ENCODE measurements at regions not wholly inside any gene's neighbourhood (a gene's known extent, or its start where the extent isn't known, plus 50 kb on each side); places are given as distances from the start of the nearest gene placed in this dataset.

DNA sequence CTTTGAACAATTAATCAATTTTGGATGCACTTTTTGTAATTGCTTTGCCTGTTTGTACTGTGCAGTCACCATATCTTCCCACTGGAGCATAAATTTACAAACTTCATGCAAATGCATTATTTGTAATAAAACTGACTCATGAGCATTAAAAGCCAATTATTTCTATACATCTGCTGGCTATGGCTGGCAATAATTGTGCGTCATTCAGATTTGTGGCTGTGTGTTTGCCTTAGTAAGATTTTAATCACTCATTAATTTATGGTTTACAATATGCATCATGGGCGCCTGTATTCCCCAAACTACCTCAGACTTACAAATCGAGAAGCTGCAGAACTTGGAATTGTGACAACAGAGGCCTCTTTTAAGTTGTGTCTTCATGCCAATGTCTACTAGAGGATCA is 132.4 kb upstream of the TRIB2 start:
- no peaks in the 10 kb centered on the region for H3K27me3 ChIP-seq (ENCODE audit: insufficient read depth, poor library complexity, severe bottlenecking)
- H3K36me3 ChIP-seq (ENCODE audit: low read depth) = no peaks in the 10 kb centered on the region
- TF ChIP-seq, protein P1, sequence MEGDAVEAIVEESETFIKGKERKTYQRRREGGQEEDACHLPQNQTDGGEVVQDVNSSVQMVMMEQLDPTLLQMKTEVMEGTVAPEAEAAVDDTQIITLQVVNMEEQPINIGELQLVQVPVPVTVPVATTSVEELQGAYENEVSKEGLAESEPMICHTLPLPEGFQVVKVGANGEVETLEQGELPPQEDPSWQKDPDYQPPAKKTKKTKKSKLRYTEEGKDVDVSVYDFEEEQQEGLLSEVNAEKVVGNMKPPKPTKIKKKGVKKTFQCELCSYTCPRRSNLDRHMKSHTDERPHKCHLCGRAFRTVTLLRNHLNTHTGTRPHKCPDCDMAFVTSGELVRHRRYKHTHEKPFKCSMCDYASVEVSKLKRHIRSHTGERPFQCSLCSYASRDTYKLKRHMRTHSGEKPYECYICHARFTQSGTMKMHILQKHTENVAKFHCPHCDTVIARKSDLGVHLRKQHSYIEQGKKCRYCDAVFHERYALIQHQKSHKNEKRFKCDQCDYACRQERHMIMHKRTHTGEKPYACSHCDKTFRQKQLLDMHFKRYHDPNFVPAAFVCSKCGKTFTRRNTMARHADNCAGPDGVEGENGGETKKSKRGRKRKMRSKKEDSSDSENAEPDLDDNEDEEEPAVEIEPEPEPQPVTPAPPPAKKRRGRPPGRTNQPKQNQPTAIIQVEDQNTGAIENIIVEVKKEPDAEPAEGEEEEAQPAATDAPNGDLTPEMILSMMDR (IDR thresholded peaks at IDR 0.05; ENCODE audit: poor library complexity, severe bottlenecking) = no peak
- no peak for ATAC-seq (ENCODE audit: low read depth)
- H3K27ac ChIP-seq (ENCODE audit: poor library complexity, severe bottlenecking) = no peak overlapping the region
- no peaks in the 10 kb centered on the region for H3K9me3 ChIP-seq (ENCODE audit: severe bottlenecking)
- peaks cover 13% of the 10 kb centered on the region for H3K4me1 ChIP-seq (ENCODE audit: insufficient read depth, poor library complexity, severe bottlenecking)
- DNase-seq (ENCODE audit: low spot score) = no peak
- no peak overlapping the region for H3K4me3 ChIP-seq (ENCODE audit: severe bottlenecking)

DNA sequence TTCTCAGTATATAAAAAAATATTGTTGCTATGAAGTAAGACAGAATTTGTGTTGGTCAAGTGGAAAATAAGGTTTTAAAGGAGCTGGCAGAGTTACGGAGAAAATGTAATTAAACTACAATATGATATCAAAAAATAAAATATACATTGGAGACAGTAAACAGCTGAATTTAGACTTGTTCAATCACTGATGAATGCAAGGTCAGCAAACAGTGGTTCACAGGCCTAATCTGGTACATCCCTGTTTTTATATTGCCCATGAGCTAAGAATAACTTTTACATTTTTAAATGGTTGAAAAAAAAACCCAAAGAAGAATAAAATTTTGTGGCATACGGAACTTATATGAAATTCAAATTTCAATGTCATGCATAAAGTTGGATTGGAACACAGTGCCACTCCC is 131.0 kb upstream of the TRIB2 start:
- Histone ChIP-seq H3K27me3 (ENCODE audit: insufficient read depth, poor library complexity, severe bottlenecking) (no peaks in the 10 kb centered on the region), H3K36me3 (ENCODE audit: low read depth) (no peaks in the 10 kb centered on the region), H3K4me3 (ENCODE audit: severe bottlenecking) (no peak overlapping the region), H3K4me1 (ENCODE audit: insufficient read depth, poor library complexity, severe bottlenecking) (peaks cover 13% of the 10 kb centered on the region), H3K27ac (ENCODE audit: poor library complexity, severe bottlenecking) (no peak overlapping the region), H3K9me3 (ENCODE audit: severe bottlenecking) (no peaks in the 10 kb centered on the region)
- TF ChIP-seq, protein P1 (IDR thresholded peaks at IDR 0.05; ENCODE audit: poor library complexity, severe bottlenecking) = no peak
- DNase-seq (ENCODE audit: low spot score) (no peak), ATAC-seq (ENCODE audit: low read depth) (no peak)

DNA sequence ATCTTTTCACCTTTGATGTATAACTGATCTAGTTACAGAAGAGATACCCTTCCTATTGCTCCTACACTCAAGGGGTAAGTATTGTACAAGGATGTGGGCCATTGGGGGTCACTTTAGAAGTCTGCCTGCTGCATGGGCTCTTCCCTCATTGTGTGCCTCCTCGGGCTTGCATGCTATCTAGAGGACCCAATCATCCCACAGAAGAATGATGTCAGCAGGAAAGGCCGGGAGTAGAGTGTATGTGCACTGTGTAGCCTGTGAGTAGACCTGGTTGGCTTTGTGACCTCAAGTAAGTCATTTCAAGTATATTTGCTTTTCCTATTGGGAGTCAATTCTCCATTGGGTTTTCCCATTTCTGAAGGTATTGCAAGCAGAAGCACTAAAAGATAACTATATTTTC is 129.5 kb upstream of the TRIB2 start:
- ATAC-seq (ENCODE audit: low read depth) (no peak), DNase-seq (ENCODE audit: low spot score) (no peak)
- H3K27me3 ChIP-seq (ENCODE audit: insufficient read depth, poor library complexity, severe bottlenecking) = no peaks in the 10 kb centered on the region
- no peak overlapping the region for H3K27ac ChIP-seq (ENCODE audit: poor library complexity, severe bottlenecking)
- H3K9me3 ChIP-seq (ENCODE audit: severe bottlenecking) = no peaks in the 10 kb centered on the region
- H3K4me1 ChIP-seq (ENCODE audit: insufficient read depth, poor library complexity, severe bottlenecking) = peaks cover 13% of the 10 kb centered on the region
- H3K36me3 ChIP-seq (ENCODE audit: low read depth) = no peaks in the 10 kb centered on the region
- TF ChIP-seq, protein P1 (IDR thresholded peaks at IDR 0.05; ENCODE audit: poor library complexity, severe bottlenecking) = no peak
- H3K4me3 ChIP-seq (ENCODE audit: severe bottlenecking) = no peak overlapping the region

DNA sequence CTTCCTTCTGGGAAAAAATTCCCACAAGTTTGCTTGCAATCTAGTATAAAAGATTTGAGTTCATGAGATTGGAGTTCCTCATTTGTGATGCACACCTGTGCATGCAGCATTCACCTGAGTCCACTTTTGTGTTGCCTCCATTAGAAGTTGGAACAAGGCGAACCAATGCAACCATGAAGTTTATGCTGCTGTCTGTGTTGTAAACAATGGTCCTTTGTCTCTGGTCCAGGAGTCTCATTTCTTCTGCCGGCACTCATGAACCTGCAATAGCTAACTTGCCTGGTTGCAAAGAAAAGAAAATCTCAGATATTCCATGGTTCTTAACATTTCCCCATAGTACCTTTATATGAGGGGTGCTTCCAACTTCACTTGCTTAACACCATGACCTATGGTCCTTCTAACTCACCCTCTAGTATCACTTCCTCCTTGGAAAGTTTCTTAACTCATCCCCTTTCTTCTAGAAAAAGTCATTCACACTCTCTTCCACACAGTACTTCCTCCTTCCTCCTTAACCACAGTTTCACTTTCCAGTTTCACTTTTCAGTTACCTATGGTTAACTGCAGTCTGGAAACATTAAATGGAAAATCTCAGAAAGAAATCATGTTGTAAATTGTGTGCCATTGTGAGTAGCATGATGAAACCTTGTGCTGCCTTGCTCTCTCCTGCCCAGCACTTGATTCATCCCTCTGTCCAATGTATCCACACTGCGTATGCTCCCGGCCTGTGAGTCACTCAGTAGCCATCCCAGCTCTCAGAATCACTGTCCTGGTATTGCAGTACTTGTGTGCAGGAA is 128.8 kb upstream of the TRIB2 start:
- Histone ChIP-seq H3K4me1 (ENCODE audit: insufficient read depth, poor library complexity, severe bottlenecking) (peaks cover 13% of the 10 kb centered on the region), H3K4me3 (ENCODE audit: severe bottlenecking) (no peak overlapping the region), H3K36me3 (ENCODE audit: low read depth) (no peaks in the 10 kb centered on the region), H3K27me3 (ENCODE audit: insufficient read depth, poor library complexity, severe bottlenecking) (no peaks in the 10 kb centered on the region), H3K9me3 (ENCODE audit: severe bottlenecking) (no peaks in the 10 kb centered on the region), H3K27ac (ENCODE audit: poor library complexity, severe bottlenecking) (peak overlapping the region; percentile 49)
- TF ChIP-seq, protein P1 (IDR thresholded peaks at IDR 0.05; ENCODE audit: poor library complexity, severe bottlenecking) = no peak
- DNase-seq (ENCODE audit: low spot score) (peak; percentile 60), ATAC-seq (ENCODE audit: low read depth) (peak; percentile 100)

DNA sequence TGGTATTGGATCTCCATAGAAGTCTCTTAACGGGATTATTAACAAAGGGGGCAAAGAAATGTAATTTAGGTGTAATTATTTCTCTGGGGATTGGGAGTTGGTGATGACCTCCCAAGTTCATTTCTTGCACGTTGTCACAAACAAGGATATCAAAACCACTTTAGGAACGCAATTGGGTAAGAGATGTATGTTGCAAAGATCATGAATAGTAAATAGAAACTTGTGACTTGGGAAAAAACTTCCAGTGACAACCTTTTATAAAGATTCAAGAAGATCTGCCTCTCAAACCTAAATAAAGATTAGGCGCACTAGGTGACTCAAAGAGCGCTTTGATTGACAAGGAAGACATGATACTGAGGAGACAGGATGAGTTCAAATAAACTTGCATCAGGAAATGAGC is 127.8 kb upstream of the TRIB2 start:
- Histone ChIP-seq H3K4me3 (ENCODE audit: severe bottlenecking) (no peak overlapping the region), H3K9me3 (ENCODE audit: severe bottlenecking) (no peaks in the 10 kb centered on the region), H3K27me3 (ENCODE audit: insufficient read depth, poor library complexity, severe bottlenecking) (no peaks in the 10 kb centered on the region), H3K4me1 (ENCODE audit: insufficient read depth, poor library complexity, severe bottlenecking) (peaks cover 13% of the 10 kb centered on the region), H3K36me3 (ENCODE audit: low read depth) (no peaks in the 10 kb centered on the region), H3K27ac (ENCODE audit: poor library complexity, severe bottlenecking) (no peak overlapping the region)
- no peak for ATAC-seq (ENCODE audit: low read depth)
- TF ChIP-seq, protein P1 (IDR thresholded peaks at IDR 0.05; ENCODE audit: poor library complexity, severe bottlenecking) = no peak
- no peak for DNase-seq (ENCODE audit: low spot score)
